Chondrocyte (in vitro differentiated cells): ENCODE measurements at regions not wholly inside any gene's neighbourhood (a gene's known extent, or its start where the extent isn't known, plus 50 kb on each side); places are given as distances from the start of the nearest gene placed in this dataset.
"Not testable (repeated sequence)": the region's sequence is repeated elsewhere in the genome, so short reads cannot be mapped to it uniquely, and the experiment has no call there.

Source experiments
- DNase-seq: peaks from one replicate; pipeline ENCODE4 v3.0.0; 2021; ENCODE audit warnings: mixed read lengths, low spot score
- H3K27ac Mint-ChIP-seq: one replicate; pipeline ENCODE4 v1.8.0; 2021; ENCODE audit warnings: mild to moderate bottlenecking, moderate library complexity, mixed read lengths; ENCODE audit not compliant: unreplicated experiment
- H3K27me3 Mint-ChIP-seq: 2 replicates; pipeline ENCODE4 v1.8.0; 2021; ENCODE audit warnings: low read depth, mixed read lengths
- H3K36me3 Mint-ChIP-seq: 2 replicates; pipeline ENCODE4 v1.8.0; 2021; ENCODE audit warnings: low read depth, mixed read lengths
- H3K4me1 Mint-ChIP-seq: 2 replicates; pipeline ENCODE4 v1.8.0; 2021; ENCODE audit warnings: low read depth, mild to moderate bottlenecking, mixed read lengths
- H3K4me3 Mint-ChIP-seq: one replicate; pipeline ENCODE4 v1.8.0; 2021; ENCODE audit warnings: mild to moderate bottlenecking, moderate library complexity, mixed read lengths; ENCODE audit not compliant: unreplicated experiment
- H3K9me3 Mint-ChIP-seq: 2 replicates; pipeline ENCODE4 v1.8.0; 2021; ENCODE audit warnings: low read depth, mixed read lengths
- TF ChIP-seq, protein P1 (sequence below): fragments of 200-600 bp; sonication (generic); IDR thresholded peaks from 2 replicates; pipeline ENCODE4 v1.5.0; 2021; ENCODE audit warnings: antibody characterized with exemption, mild to moderate bottlenecking, moderate library complexity

DNA sequence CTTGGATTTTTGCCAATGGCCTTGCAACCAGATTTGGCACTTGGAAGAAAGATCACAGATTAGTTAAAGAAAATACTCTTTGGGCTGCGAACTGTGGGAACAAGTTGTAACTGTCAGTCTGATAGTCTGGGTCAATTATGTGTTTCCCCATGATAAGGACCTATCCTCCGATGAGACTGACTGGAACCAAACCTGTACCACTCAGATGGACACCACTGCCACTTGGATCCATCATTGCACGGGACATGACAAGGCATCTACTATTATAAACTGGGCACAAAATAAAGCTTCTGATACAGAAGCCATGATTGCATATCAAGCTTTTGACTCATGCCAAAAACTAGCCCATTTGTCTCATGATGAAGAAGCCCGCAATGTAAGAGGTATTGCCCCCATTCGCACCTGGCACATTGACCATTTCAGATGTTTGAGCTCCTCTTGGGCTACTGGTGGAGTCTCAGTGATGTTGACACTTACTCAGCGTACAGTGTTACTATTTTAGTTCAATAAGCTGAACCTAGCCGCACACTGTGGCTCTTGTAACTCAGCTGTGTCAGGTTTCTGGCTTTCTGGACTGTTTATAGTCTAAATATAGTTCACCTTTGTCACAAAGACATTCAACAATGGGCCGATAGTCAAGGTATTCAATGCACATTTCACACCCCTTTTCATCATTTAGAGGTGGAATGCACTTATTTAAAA lies 179.8 kb upstream of the RBBP8 start:
- Mint-ChIP-seq H3K27ac (no peak overlapping the region), H3K4me3 (no peak overlapping the region), H3K36me3 (no peaks in the 10 kb centered on the region), H3K4me1 (no peaks in the 10 kb centered on the region), H3K27me3 (peaks cover 1% of the 10 kb centered on the region), H3K9me3 (peaks cover 5% of the 10 kb centered on the region)
- TF ChIP-seq, protein P1, sequence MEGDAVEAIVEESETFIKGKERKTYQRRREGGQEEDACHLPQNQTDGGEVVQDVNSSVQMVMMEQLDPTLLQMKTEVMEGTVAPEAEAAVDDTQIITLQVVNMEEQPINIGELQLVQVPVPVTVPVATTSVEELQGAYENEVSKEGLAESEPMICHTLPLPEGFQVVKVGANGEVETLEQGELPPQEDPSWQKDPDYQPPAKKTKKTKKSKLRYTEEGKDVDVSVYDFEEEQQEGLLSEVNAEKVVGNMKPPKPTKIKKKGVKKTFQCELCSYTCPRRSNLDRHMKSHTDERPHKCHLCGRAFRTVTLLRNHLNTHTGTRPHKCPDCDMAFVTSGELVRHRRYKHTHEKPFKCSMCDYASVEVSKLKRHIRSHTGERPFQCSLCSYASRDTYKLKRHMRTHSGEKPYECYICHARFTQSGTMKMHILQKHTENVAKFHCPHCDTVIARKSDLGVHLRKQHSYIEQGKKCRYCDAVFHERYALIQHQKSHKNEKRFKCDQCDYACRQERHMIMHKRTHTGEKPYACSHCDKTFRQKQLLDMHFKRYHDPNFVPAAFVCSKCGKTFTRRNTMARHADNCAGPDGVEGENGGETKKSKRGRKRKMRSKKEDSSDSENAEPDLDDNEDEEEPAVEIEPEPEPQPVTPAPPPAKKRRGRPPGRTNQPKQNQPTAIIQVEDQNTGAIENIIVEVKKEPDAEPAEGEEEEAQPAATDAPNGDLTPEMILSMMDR = no peak
- DNase-seq = no peak

DNA sequence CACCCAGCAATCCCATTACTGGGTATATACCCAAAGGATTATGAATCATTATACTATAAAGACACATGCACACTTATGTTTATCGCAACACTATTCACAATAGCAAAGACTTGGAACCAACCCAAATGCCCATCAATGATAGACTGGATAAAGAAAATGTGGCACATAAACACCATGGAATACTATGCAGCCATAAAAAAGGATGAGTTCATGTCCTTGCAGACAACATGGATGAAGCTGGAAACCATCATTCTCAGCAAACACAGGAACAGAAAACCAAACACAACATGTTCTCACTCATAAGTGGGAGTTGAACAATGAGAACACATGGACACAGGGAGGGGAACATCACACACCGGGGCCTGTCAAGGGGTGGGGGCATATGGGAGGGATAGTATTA lies 169.1 kb upstream of the RBBP8 start:
- peaks cover 13% of the 10 kb centered on the region for H3K27me3 Mint-ChIP-seq
- DNase-seq, H3K4me3 Mint-ChIP-seq, H3K4me1 Mint-ChIP-seq, H3K27ac Mint-ChIP-seq, H3K9me3 Mint-ChIP-seq, H3K36me3 Mint-ChIP-seq: not testable (repeated sequence)

DNA sequence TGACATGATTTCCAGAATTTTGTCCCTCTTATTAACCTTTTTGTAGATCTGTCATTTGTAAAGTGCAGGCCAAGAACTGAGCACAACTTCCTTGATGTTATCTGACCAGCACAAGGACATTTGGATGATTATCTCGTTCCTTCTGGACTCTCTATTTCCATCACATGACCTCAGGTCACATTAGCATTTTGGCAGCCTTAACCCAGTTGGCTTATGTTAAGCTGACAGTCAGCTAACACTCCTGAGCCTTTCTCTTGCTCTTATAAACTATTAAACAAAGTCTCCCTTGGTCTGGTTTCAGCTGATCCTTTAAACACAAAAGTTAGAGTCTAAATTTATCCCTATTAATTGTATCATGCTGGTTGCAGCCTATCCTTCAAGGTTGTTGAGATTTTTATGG lies 167.2 kb upstream of the RBBP8 start:
- peaks cover 6% of the 10 kb centered on the region for H3K36me3 Mint-ChIP-seq
- no peak overlapping the region for H3K27ac Mint-ChIP-seq
- no peaks in the 10 kb centered on the region for H3K4me1 Mint-ChIP-seq
- DNase-seq = no peak
- H3K27me3 Mint-ChIP-seq = peaks cover 12% of the 10 kb centered on the region
- peaks cover 4% of the 10 kb centered on the region for H3K9me3 Mint-ChIP-seq
- TF ChIP-seq, protein P1 = no peak
- no peak overlapping the region for H3K4me3 Mint-ChIP-seq

DNA sequence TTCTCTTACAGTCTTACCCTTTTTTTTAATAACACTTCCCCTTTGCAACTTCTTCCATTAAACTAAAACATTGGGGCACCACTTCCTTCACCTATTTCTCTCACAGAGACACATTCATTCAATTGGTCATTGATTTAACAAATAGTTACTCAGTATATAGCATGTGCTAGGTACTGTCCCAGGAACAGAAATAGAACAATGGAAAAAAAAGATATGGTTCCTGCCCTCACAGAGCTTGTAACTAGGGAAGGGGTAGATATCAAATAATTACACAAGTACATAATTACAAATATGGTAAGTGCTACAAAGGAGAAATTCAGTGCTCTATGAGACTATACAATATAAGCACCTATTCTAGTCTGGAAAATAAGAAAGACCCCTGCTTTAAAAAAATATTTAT lies 165.5 kb upstream of the RBBP8 start:
- H3K27ac Mint-ChIP-seq = no peak overlapping the region
- H3K4me3 Mint-ChIP-seq = no peak overlapping the region
- peaks cover 3% of the 10 kb centered on the region for H3K27me3 Mint-ChIP-seq
- TF ChIP-seq, protein P1 = no peak
- H3K4me1 Mint-ChIP-seq = no peaks in the 10 kb centered on the region
- peaks cover 14% of the 10 kb centered on the region for H3K9me3 Mint-ChIP-seq
- DNase-seq = no peak
- peaks cover 3% of the 10 kb centered on the region for H3K36me3 Mint-ChIP-seq

DNA sequence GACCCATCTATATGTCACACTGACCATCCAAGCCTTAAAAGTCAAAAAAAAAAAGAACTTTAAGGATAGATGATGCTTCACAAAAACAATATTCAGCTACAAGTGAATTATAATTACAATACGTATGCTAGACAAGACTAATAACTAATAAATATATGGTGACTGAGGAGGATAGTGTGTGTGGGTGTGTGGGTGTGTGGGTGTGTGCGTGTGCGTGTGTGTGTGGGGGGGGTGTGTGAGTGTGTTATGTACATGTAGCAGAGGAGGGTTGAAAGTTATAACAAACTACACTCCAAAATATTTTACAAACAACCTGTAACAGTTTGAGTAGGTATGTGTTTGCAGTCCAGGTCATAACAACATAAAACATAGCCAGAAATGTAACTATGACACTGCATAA lies 159.2 kb upstream of the RBBP8 start:
- no peak for DNase-seq
- TF ChIP-seq, protein P1 = no peak
- Mint-ChIP-seq H3K4me1 (no peaks in the 10 kb centered on the region), H3K27me3 (peaks cover 2% of the 10 kb centered on the region), H3K9me3 (peaks cover 12% of the 10 kb centered on the region), H3K27ac (no peak overlapping the region), H3K36me3 (no peaks in the 10 kb centered on the region), H3K4me3 (no peak overlapping the region)

DNA sequence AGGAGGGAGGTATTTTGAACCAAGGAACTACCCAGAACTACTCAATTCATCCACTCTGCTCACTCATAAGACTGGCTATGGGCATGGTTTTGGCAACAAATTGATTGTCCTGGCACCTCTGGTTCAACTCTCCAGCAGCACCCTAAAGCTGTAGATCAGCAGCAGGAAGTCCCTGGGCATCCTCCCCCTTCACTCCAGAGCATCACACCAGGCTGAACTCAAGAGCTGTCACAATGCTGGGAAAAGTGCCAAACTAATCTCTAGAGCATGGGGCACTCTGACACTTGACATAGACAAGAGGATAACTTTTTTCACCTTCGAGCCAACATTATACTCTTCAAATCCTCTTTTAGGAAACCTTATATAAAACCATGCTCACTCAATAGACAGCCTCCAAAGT lies 154.1 kb upstream of the RBBP8 start:
- Mint-ChIP-seq H3K36me3 (no peaks in the 10 kb centered on the region), H3K4me1 (no peaks in the 10 kb centered on the region), H3K27ac (no peak overlapping the region), H3K9me3 (peaks cover 3% of the 10 kb centered on the region), H3K4me3 (no peak overlapping the region), H3K27me3 (peaks cover 12% of the 10 kb centered on the region)
- no peak for DNase-seq
- TF ChIP-seq, protein P1 = no peak
